SK-N-SH (cell line): ENCODE measurements at regions not wholly inside any gene's neighbourhood (a gene's known extent, or its start where the extent isn't known, plus 50 kb on each side); places are given as distances from the start of the nearest gene placed in this dataset.

ENCODE experiments used
- CTCF ChIA-PET: fragments of 300-600, 350-600 bp; formaldehyde crosslinking; extraction: SDS; loops from one replicate; lab custom pipeline; 2021; lab: Yijun Ruan, JAX
- POLR2A ChIA-PET: fragments of 350-600 bp; sonication (Branson Sonifier 250); formaldehyde crosslinking; extraction: SDS; loops from one replicate; lab custom pipeline; 2020; ENCODE audit warnings: antibody characterized with exemption, inconsistent platforms; lab: Yijun Ruan, JAX
- DNase-seq: peaks from one replicate; pipeline ENCODE4 v3.0.0; 2012
- H2AFZ ChIP-seq: fragments of 200-600 bp; sonication (generic); 2 replicates; pipeline ENCODE4 v1.8.1; 2016; ENCODE audit warnings: antibody characterized with exemption, mild to moderate bottlenecking, low read depth
- H3F3A ChIP-seq: fragments of 200-600 bp; sonication (generic); replicated peaks from 2 replicates; pipeline ENCODE3; 2016; ENCODE audit warnings: antibody characterized with exemption, mild to moderate bottlenecking; ENCODE audit not compliant: insufficient read depth
- H3K27ac ChIP-seq, 2 experiments: fragments of 200-500 bp in 1 of 2; fragments of 200-600 bp in 1 of 2; sonication (Bioruptor generic) in 1 of 2; sonication (generic), shearing (Covaris generic) in 1 of 2; 2 replicates each; pipeline versions ENCODE4 v1.5.1 to v1.6.1; 2014 to 2016; ENCODE audit warnings: low read depth in 2 of 2, inconsistent platforms in 1 of 2, low read length in 1 of 2, mild to moderate bottlenecking in 1 of 2, mixed read lengths in 1 of 2
- H3K27me3 ChIP-seq: fragments of 200-600 bp; sonication (generic), shearing (Covaris generic); 2 replicates; pipeline ENCODE4 v1.6.1; 2016; ENCODE audit warnings: mixed run types; ENCODE audit not compliant: insufficient read depth
- H3K36me3 ChIP-seq, 2 experiments: fragments of 200-500 bp in 1 of 2; fragments of 200-600 bp in 1 of 2; sonication (Bioruptor generic) in 1 of 2; sonication (generic) in 1 of 2; replicated peaks in 1 of 2; 2 replicates each; pipeline versions ENCODE3 to v1.5.1; 2014 to 2016; ENCODE audit warnings: low read length in 1 of 2, mild to moderate bottlenecking in 1 of 2; ENCODE audit not compliant: insufficient read depth in 2 of 2, control insufficient read depth in 1 of 2
- H3K4me1 ChIP-seq, 2 experiments: fragments of 200-500 bp in 1 of 2; fragments of 200-600 bp in 1 of 2; sonication (Bioruptor generic) in 1 of 2; sonication (generic), shearing (Covaris generic) in 1 of 2; 2 replicates each; pipeline versions ENCODE4 v1.5.1 to v1.6.1; 2014 to 2016; ENCODE audit warnings: low read depth in 1 of 2, low read length in 1 of 2, mixed run types in 1 of 2; ENCODE audit not compliant: insufficient read depth in 2 of 2, control insufficient read depth in 1 of 2
- H3K4me2 ChIP-seq: fragments of 200-600 bp; sonication (generic), shearing (Covaris generic); 2 replicates; pipeline ENCODE4 v1.6.1; 2017; ENCODE audit warnings: mixed run types
- H3K4me3 ChIP-seq, 2 experiments: fragments of 200-500 bp in 1 of 2; fragments of 200-600 bp in 1 of 2; sonication (Bioruptor generic) in 1 of 2; sonication (generic), shearing (Covaris generic) in 1 of 2; 2 replicates each; pipeline versions ENCODE4 v1.5.1 to v1.8.1; 2014 to 2016; ENCODE audit warnings: low read depth in 2 of 2, inconsistent platforms in 1 of 2, low read length in 1 of 2, mild to moderate bottlenecking in 1 of 2, mixed read lengths in 1 of 2, moderate library complexity in 1 of 2
- H3K79me2 ChIP-seq: fragments of 200-600 bp; sonication (generic); 2 replicates; pipeline ENCODE4 v1.8.1; 2017; ENCODE audit warnings: mild to moderate bottlenecking; ENCODE audit not compliant: insufficient read depth
- H3K9ac ChIP-seq: fragments of 200-600 bp; sonication (generic); 2 replicates; pipeline ENCODE4 v1.6.1; 2017; ENCODE audit warnings: mixed run types
- H3K9me2 ChIP-seq: fragments of 200-600 bp; sonication (generic); 2 replicates; pipeline ENCODE4 v1.6.1; 2017; ENCODE audit warnings: mixed run types
- H3K9me3 ChIP-seq: fragments of 200-600 bp; sonication (generic); 2 replicates; pipeline ENCODE4 v1.6.1; 2017; ENCODE audit warnings: mixed run types, mild to moderate bottlenecking, moderate library complexity
- H4K20me1 ChIP-seq: fragments of 200-600 bp; sonication (generic); 2 replicates; pipeline ENCODE4 v1.6.1; 2017; ENCODE audit warnings: mild to moderate bottlenecking, mixed run types; ENCODE audit not compliant: insufficient read depth
- ELF1 ChIP-seq: IDR thresholded peaks from 2 replicates; pipeline ENCODE4 v1.4.0; 2012
- EP300 ChIP-seq, 2 experiments: IDR thresholded peaks; 2 replicates each; pipeline versions ENCODE4 v1.4.0 to v1.6.1; 2012; ENCODE audit warnings: borderline replicate concordance in 1 of 2, low read depth in 1 of 2, low read length in 1 of 2
- GABPA ChIP-seq: IDR thresholded peaks from 2 replicates; pipeline ENCODE4 v1.4.0; 2012; ENCODE audit warnings: low read depth, mild to moderate bottlenecking
- GATA2 ChIP-seq: sonication (generic); formaldehyde crosslinking; IDR thresholded peaks from 2 replicates; pipeline ENCODE4 v1.5.0; 2020; ENCODE audit warnings: mild to moderate bottlenecking, missing genetic modification reagents
- JUND ChIP-seq: IDR thresholded peaks from 2 replicates; pipeline ENCODE4 v1.4.0; 2012
- MEF2A ChIP-seq: IDR thresholded peaks from 2 replicates; pipeline ENCODE4 v1.4.0; 2012; ENCODE audit warnings: low read depth, borderline replicate concordance
- MXI1 ChIP-seq: IDR thresholded peaks from 2 replicates; pipeline ENCODE4 v1.6.1; 2012; ENCODE audit warnings: mild to moderate bottlenecking, low read depth, low read length, improper control_type of control experiment
- NFIC ChIP-seq: IDR thresholded peaks from 2 replicates; pipeline ENCODE4 v1.4.0; 2012; ENCODE audit warnings: borderline replicate concordance
- NRF1 ChIP-seq: IDR thresholded peaks from 2 replicates; pipeline ENCODE4 v1.6.1; 2012; ENCODE audit warnings: low read depth, mild to moderate bottlenecking, low read length
- POLR2AphosphoS5 ChIP-seq: IDR thresholded peaks from 2 replicates; pipeline ENCODE4 v1.6.1; 2012; ENCODE audit warnings: low read depth, low read length
- TCF12 ChIP-seq: IDR thresholded peaks from 2 replicates; pipeline ENCODE4 v1.4.0; 2012
- YY1 ChIP-seq: IDR thresholded peaks from 2 replicates; pipeline ENCODE4 v1.4.0; 2012; ENCODE audit warnings: low read depth, mild to moderate bottlenecking
- WGBS: methylation state at CpG from one replicate; pipeline ENCODE4 v1.1.6; 2017; ENCODE audit warnings: low lambda C conversion rate; 5-methylcytosine and 5-hydroxymethylcytosine counted together
- TF ChIP-seq, protein P1 (sequence below): IDR thresholded peaks from 2 replicates; pipeline ENCODE4 v1.4.0; 2012; ENCODE audit warnings: low read depth, borderline replicate concordance
- TF ChIP-seq, protein P2 (sequence below): IDR thresholded peaks from 2 replicates; pipeline ENCODE4 v1.4.0; 2012; ENCODE audit warnings: low read depth
- TF ChIP-seq, protein P3 (sequence below): fragments of 150-350 bp; IDR thresholded peaks from 2 replicates; pipeline ENCODE4 v1.6.1; 2016; ENCODE audit warnings: mild to moderate bottlenecking, low read depth, low read length
- TF ChIP-seq, protein P4 (sequence below): fragments of 200-600 bp; sonication (generic); IDR thresholded peaks from 2 replicates; pipeline ENCODE4 v1.6.1; 2017; ENCODE audit warnings: antibody characterized with exemption, mild to moderate bottlenecking, moderate library complexity
- TF ChIP-seq, protein P5 (sequence below): IDR thresholded peaks from 2 replicates; pipeline ENCODE4 v1.4.0; 2012; ENCODE audit warnings: low read depth, borderline replicate concordance
- TF ChIP-seq, protein P6 (sequence below): IDR thresholded peaks from 2 replicates; pipeline ENCODE4 v1.6.1; 2012; ENCODE audit warnings: mild to moderate bottlenecking, low read depth, low read length, moderate library complexity

DNA sequence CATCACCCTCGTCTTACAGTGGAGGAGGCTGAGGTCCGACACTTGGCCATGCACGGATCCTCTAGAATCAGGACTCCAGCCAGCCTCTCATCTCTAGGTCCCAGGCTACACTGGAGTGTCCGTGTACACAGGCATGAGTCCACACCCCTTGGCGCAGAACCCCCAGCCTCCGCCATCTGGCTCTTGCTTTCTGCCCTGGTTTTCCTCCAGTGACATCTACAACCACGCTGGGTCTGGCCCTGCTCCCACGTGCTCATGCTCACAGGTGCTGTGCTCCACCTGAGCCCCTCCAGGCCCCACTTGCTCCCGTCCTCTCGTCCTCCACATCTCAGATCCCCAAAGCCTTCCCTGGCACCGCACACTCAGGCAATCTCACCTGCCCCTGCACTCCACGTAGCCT is 260.8 kb downstream of the ENGASE start:
- CTCF ChIA-PET = interaction anchor here (1.0 to 1.9 kb wide), 3 partner anchors 9 to 248 kb away, joined by 3 to 4 read pairs (median 3); no protein-coding TSS in a partner anchor
- Histone ChIP-seq H3K36me3 (no peaks in the 10 kb centered on the region), H3K27ac (no peak overlapping the region), H3K27me3 (peaks cover 15% of the 10 kb centered on the region), H3K4me2 (no peak overlapping the region), H2AFZ (no peak overlapping the region), H3K79me2 (no peaks in the 10 kb centered on the region), H3F3A (no peaks in the 10 kb centered on the region), H3K4me3 (no peak overlapping the region), H3K9me2 (no peaks in the 10 kb centered on the region), H3K4me1 (no peaks in the 10 kb centered on the region), H4K20me1 (no peaks in the 10 kb centered on the region), H3K9me3 (no peaks in the 10 kb centered on the region), H3K9ac (no peak overlapping the region)
- WGBS = 50% methylated on average over 12 of the region's 12 CpGs
- DNase-seq = no peak
- TF ChIP-seq, protein P1, sequence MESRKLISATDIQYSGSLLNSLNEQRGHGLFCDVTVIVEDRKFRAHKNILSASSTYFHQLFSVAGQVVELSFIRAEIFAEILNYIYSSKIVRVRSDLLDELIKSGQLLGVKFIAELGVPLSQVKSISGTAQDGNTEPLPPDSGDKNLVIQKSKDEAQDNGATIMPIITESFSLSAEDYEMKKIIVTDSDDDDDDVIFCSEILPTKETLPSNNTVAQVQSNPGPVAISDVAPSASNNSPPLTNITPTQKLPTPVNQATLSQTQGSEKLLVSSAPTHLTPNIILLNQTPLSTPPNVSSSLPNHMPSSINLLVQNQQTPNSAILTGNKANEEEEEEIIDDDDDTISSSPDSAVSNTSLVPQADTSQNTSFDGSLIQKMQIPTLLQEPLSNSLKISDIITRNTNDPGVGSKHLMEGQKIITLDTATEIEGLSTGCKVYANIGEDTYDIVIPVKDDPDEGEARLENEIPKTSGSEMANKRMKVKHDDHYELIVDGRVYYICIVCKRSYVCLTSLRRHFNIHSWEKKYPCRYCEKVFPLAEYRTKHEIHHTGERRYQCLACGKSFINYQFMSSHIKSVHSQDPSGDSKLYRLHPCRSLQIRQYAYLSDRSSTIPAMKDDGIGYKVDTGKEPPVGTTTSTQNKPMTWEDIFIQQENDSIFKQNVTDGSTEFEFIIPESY = no peak
- TF ChIP-seq, protein P2, sequence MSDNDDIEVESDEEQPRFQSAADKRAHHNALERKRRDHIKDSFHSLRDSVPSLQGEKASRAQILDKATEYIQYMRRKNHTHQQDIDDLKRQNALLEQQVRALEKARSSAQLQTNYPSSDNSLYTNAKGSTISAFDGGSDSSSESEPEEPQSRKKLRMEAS = no peak
- no peak for TF ChIP-seq TCF12
- TF ChIP-seq GABPA = no peak
- TF ChIP-seq, protein P3, sequence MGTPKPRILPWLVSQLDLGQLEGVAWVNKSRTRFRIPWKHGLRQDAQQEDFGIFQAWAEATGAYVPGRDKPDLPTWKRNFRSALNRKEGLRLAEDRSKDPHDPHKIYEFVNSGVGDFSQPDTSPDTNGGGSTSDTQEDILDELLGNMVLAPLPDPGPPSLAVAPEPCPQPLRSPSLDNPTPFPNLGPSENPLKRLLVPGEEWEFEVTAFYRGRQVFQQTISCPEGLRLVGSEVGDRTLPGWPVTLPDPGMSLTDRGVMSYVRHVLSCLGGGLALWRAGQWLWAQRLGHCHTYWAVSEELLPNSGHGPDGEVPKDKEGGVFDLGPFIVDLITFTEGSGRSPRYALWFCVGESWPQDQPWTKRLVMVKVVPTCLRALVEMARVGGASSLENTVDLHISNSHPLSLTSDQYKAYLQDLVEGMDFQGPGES = no peak
- TF ChIP-seq YY1 = no peak
- TF ChIP-seq ELF1 = no peak
- TF ChIP-seq MXI1 = no peak
- no peak for TF ChIP-seq MEF2A
- TF ChIP-seq EP300 (IDR thresholded peaks at IDR 0.05; ENCODE audit: borderline replicate concordance in 1 of 2, low read depth in 1 of 2, low read length in 1 of 2) = no peak
- no peak for TF ChIP-seq GATA2 (CRISPR knock-in tag)
- TF ChIP-seq JUND = no peak
- POLR2A ChIA-PET = no interaction called here

DNA sequence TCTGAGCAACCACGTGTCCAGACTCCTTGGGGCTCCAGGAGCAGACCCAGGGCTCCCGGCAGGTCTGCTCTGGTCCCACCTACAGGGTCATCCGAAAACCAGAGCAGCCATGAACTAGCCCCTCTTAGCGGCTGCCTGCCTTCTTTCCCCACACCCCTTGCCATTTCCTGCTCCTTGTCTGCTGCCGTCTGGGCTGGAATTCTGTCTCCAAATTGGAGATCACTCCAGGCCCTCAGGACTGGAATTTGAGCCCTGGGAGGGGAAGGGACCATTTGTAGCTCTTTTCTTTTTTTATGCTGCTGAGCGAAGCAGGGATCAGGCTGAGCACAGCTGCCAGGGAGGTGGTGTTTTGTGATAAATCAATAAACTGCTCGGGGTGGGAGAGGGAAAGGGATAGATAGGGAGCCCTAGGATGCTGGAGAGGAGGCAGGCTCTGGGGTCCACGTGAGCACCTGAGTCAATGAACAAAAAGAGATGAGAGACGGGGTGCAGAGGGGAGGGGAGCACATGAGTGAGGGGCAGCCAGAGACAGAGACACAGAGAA is 257.5 kb downstream of the ENGASE start:
- Histone ChIP-seq H3K36me3 (no peaks in the 10 kb centered on the region), H4K20me1 (no peaks in the 10 kb centered on the region; the same call in 1 of the 2 replicates), H2AFZ (no peak overlapping the region), H3K4me2 (no peak overlapping the region), H3K9ac (no peak overlapping the region), H3K9me2 (no peaks in the 10 kb centered on the region), H3K27me3 (peaks cover 15% of the 10 kb centered on the region), H3K79me2 (no peaks in the 10 kb centered on the region), H3K4me1 (no peaks in the 10 kb centered on the region), H3F3A (no peaks in the 10 kb centered on the region), H3K27ac (no peak overlapping the region), H3K4me3 (no peak overlapping the region), H3K9me3 (no peaks in the 10 kb centered on the region)
- WGBS = 31% methylated on average over 9 of the region's 9 CpGs
- CTCF ChIA-PET = no interaction called here
- POLR2A ChIA-PET = no interaction called here
- DNase-seq = no peak
- TF ChIP-seq NFIC (no peak), EP300 (IDR thresholded peaks at IDR 0.05; ENCODE audit: borderline replicate concordance in 1 of 2, low read depth in 1 of 2, low read length in 1 of 2) (no peak), POLR2AphosphoS5 (no peak), NRF1 (no peak)
- TF ChIP-seq, protein P4, sequence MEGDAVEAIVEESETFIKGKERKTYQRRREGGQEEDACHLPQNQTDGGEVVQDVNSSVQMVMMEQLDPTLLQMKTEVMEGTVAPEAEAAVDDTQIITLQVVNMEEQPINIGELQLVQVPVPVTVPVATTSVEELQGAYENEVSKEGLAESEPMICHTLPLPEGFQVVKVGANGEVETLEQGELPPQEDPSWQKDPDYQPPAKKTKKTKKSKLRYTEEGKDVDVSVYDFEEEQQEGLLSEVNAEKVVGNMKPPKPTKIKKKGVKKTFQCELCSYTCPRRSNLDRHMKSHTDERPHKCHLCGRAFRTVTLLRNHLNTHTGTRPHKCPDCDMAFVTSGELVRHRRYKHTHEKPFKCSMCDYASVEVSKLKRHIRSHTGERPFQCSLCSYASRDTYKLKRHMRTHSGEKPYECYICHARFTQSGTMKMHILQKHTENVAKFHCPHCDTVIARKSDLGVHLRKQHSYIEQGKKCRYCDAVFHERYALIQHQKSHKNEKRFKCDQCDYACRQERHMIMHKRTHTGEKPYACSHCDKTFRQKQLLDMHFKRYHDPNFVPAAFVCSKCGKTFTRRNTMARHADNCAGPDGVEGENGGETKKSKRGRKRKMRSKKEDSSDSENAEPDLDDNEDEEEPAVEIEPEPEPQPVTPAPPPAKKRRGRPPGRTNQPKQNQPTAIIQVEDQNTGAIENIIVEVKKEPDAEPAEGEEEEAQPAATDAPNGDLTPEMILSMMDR = no peak
- TF ChIP-seq, protein P5, sequence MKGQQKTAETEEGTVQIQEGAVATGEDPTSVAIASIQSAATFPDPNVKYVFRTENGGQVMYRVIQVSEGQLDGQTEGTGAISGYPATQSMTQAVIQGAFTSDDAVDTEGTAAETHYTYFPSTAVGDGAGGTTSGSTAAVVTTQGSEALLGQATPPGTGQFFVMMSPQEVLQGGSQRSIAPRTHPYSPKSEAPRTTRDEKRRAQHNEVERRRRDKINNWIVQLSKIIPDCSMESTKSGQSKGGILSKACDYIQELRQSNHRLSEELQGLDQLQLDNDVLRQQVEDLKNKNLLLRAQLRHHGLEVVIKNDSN = no peak
- TF ChIP-seq, protein P6, sequence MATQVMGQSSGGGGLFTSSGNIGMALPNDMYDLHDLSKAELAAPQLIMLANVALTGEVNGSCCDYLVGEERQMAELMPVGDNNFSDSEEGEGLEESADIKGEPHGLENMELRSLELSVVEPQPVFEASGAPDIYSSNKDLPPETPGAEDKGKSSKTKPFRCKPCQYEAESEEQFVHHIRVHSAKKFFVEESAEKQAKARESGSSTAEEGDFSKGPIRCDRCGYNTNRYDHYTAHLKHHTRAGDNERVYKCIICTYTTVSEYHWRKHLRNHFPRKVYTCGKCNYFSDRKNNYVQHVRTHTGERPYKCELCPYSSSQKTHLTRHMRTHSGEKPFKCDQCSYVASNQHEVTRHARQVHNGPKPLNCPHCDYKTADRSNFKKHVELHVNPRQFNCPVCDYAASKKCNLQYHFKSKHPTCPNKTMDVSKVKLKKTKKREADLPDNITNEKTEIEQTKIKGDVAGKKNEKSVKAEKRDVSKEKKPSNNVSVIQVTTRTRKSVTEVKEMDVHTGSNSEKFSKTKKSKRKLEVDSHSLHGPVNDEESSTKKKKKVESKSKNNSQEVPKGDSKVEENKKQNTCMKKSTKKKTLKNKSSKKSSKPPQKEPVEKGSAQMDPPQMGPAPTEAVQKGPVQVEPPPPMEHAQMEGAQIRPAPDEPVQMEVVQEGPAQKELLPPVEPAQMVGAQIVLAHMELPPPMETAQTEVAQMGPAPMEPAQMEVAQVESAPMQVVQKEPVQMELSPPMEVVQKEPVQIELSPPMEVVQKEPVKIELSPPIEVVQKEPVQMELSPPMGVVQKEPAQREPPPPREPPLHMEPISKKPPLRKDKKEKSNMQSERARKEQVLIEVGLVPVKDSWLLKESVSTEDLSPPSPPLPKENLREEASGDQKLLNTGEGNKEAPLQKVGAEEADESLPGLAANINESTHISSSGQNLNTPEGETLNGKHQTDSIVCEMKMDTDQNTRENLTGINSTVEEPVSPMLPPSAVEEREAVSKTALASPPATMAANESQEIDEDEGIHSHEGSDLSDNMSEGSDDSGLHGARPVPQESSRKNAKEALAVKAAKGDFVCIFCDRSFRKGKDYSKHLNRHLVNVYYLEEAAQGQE = no peak
